Endothelial cell of umbilical vein (primary cell): ENCODE measurements at regions not wholly inside any gene's neighbourhood (a gene's known extent, or its start where the extent isn't known, plus 50 kb on each side); places are given as distances from the start of the nearest gene placed in this dataset.

Experiments
- BruUV-seq: library from RNA; stranded (reverse); fragments of 400-500 nt; replicated peaks from 2 replicates; lab custom pipeline; 2021; lab: Mats Ljungman, UMichigan
- CTCF ChIA-PET: fragments of 300-600, 350-600 bp; sonication (Branson Sonifier 250); formaldehyde crosslinking; loops from one replicate; lab custom pipeline; 2021; ENCODE audit warnings: antibody characterized with exemption, inconsistent platforms; lab: Charles Lee
- POLR2A ChIA-PET: fragments of 300-600, 350-600 bp; sonication (Branson Sonifier 250); formaldehyde crosslinking; loops from one replicate; lab custom pipeline; 2021; ENCODE audit warnings: antibody characterized with exemption, inconsistent platforms; lab: Charles Lee
- DNase-seq: peaks from one replicate; pipeline ENCODE4 v3.0.0-alpha.2; 2011; ENCODE audit warnings: low read depth, low spot score
- FAIRE-seq: peaks from 2 replicates; lab custom pipeline; 2011; peaks lifted over from hg19 to GRCh38; lab: Jason Lieb, UNC
- H2AFZ ChIP-seq: 2 replicates; pipeline ENCODE4 v1.6.0; 2012; ENCODE audit warnings: low read depth, low read length, control low read depth, inconsistent platforms
- H3K27ac ChIP-seq: 2 replicates; pipeline ENCODE4 v1.5.1; 2011; ENCODE audit warnings: low read depth, mild to moderate bottlenecking, control low read depth, low read length, moderate library complexity; ENCODE audit not compliant: insufficient read depth
- H3K27me3 ChIP-seq, 2 experiments: 2 replicates each; pipeline versions ENCODE4 v1.6.0 to v1.6.1; 2011; ENCODE audit warnings: low read length in 2 of 2, mixed read lengths in 1 of 2; ENCODE audit not compliant: control insufficient read depth in 2 of 2, insufficient read depth in 2 of 2
- H3K36me3 ChIP-seq, 2 experiments: 2 replicates in 1 of 2; 3 replicates in 1 of 2; pipeline ENCODE4 v1.5.1; 2011; ENCODE audit warnings: low read length in 2 of 2, mild to moderate bottlenecking in 1 of 2, moderate library complexity in 1 of 2; ENCODE audit not compliant: control insufficient read depth in 2 of 2, insufficient read depth in 2 of 2; ENCODE audit errors: extremely low read depth in 1 of 2
- H3K4me1 ChIP-seq: 3 replicates; pipeline ENCODE4 v1.5.1; 2011; ENCODE audit warnings: mild to moderate bottlenecking, low read length; ENCODE audit not compliant: control insufficient read depth, insufficient read depth; ENCODE audit errors: extremely low read depth
- H3K4me2 ChIP-seq: 2 replicates; pipeline ENCODE4 v1.6.1; 2011; ENCODE audit warnings: low read length, control low read depth, mixed read lengths; ENCODE audit not compliant: insufficient read depth
- H3K4me3 ChIP-seq, 3 experiments: fragments of 200-600 bp in 1 of 3; sonication (generic), shearing (Covaris generic) in 1 of 3; replicated peaks in 1 of 3; 2 replicates each; pipeline ENCODE4 v1.5.1; 2011 to 2016; ENCODE audit warnings: control low read depth in 3 of 3, low read length in 3 of 3, mild to moderate bottlenecking in 2 of 3, inconsistent platforms in 1 of 3, low read depth in 1 of 3, moderate library complexity in 1 of 3; ENCODE audit not compliant: insufficient read depth in 1 of 3
- H3K79me2 ChIP-seq: 2 replicates; pipeline ENCODE4 v1.6.0; 2012; ENCODE audit warnings: low read length, inconsistent platforms; ENCODE audit not compliant: control insufficient read depth, insufficient read depth
- H3K9ac ChIP-seq: replicated peaks from 2 replicates; pipeline ENCODE3; 2011; ENCODE audit warnings: low read length, control low read depth; ENCODE audit not compliant: insufficient read depth; ENCODE audit errors: extremely low read depth
- H3K9me1 ChIP-seq: replicated peaks from 3 replicates; pipeline ENCODE4 v1.6.0; 2011; ENCODE audit warnings: mild to moderate bottlenecking, low read length; ENCODE audit not compliant: control insufficient read depth, insufficient read depth; ENCODE audit errors: extremely low read depth
- H3K9me3 ChIP-seq: replicated peaks from 2 replicates; pipeline ENCODE4 v1.5.1; 2012; ENCODE audit warnings: low read length, inconsistent platforms; ENCODE audit not compliant: control insufficient read depth, insufficient read depth
- H4K20me1 ChIP-seq: replicated peaks from 2 replicates; pipeline ENCODE3; 2011; ENCODE audit warnings: mild to moderate bottlenecking, low read length; ENCODE audit not compliant: control insufficient read depth, insufficient read depth; ENCODE audit errors: extremely low read depth
- CTCF ChIP-seq, 2 donors: IDR thresholded peaks; 1 replicate in 1 of 2; 2 replicates in 1 of 2; pipeline ENCODE4 v1.5.1; 2011; ENCODE audit warnings: low read length in 2 of 2, mild to moderate bottlenecking in 2 of 2, moderate library complexity in 2 of 2, control low read depth in 1 of 2, inconsistent platforms in 1 of 2, low read depth in 1 of 2; ENCODE audit not compliant: insufficient read depth in 1 of 2; ENCODE audit errors: extremely low read depth in 1 of 2
- EZH2 ChIP-seq: IDR thresholded peaks from 2 replicates; pipeline ENCODE4 v1.6.1; 2012; ENCODE audit warnings: borderline replicate concordance, low read depth, mild to moderate bottlenecking, moderate library complexity, low read length, inconsistent platforms; ENCODE audit not compliant: severe bottlenecking
- FOS ChIP-seq: IDR thresholded peaks from 2 replicates; pipeline ENCODE4 v1.6.1; 2011; ENCODE audit warnings: mild to moderate bottlenecking, low read length, moderate library complexity, borderline replicate concordance; ENCODE audit not compliant: insufficient read depth
- JUN ChIP-seq: IDR thresholded peaks from 2 replicates; pipeline ENCODE4 v1.6.1; 2011; ENCODE audit warnings: borderline replicate concordance, low read depth; ENCODE audit not compliant: insufficient read length, insufficient read depth
- MAX ChIP-seq: IDR thresholded peaks from 2 replicates; pipeline ENCODE4 v1.6.1; 2011; ENCODE audit not compliant: insufficient read depth, insufficient read length
- MYC ChIP-seq: IDR thresholded peaks from one replicate; pipeline ENCODE4 v1.6.1; 2011; ENCODE audit warnings: mild to moderate bottlenecking, low read depth, low read length
- POLR2A ChIP-seq: IDR thresholded peaks from 2 replicates; pipeline ENCODE4 v1.6.1; 2012; ENCODE audit warnings: low read depth, mild to moderate bottlenecking, control low read depth, low read length
- POLR2AphosphoS5 ChIP-seq: IDR thresholded peaks from 2 replicates; pipeline ENCODE4 v1.6.1; 2012; ENCODE audit warnings: low read depth, mild to moderate bottlenecking, control low read depth, low read length, moderate library complexity; ENCODE audit not compliant: insufficient read depth
- dilution Hi-C: fragments of 300-500 bp; cut with MboI; formaldehyde crosslinking; loops from one replicate; pipeline ENCODE4 v1.15.0; 2019; ENCODE audit warnings: low sequenced_read_pairs; ENCODE audit not compliant: extremely low pct_ligation_motif_present
- intact Hi-C: fragments of 100-400 bp; cut with micrococcal nuclease; formaldehyde crosslinking; loops from one replicate; pipeline ENCODE4 v1.10.0; 2022

- TF ChIP-seq MYC (no peak), POLR2A (no peak), MAX (no peak), JUN (no peak), EZH2 (no peak), CTCF (IDR thresholded peaks at IDR 0.05; ENCODE audit: extremely low read depth in 1 of 2, insufficient read depth in 1 of 2, low read depth in 1 of 2, low read length in 2 of 2) (no peak), FOS (no peak), POLR2AphosphoS5 (no peak)
- no peak overlapping the region for H3K4me2 ChIP-seq
- no TSS peak for BruUV-seq
- H3K27me3 ChIP-seq: no peaks in the 10 kb centered on the region
- FAIRE-seq (no peak), DNase-seq (no peak)
- H4K20me1 ChIP-seq: no peaks in the 10 kb centered on the region
- no peaks in the 10 kb centered on the region for H3K79me2 ChIP-seq
- POLR2A ChIA-PET: no interaction called here
- no peaks in the 10 kb centered on the region for H3K9me1 ChIP-seq
- no peaks in the 10 kb centered on the region for H3K9me3 ChIP-seq
- dilution Hi-C loops (no loop called here), intact Hi-C loops (no loop called here)
- no peak overlapping the region for H2AFZ ChIP-seq
- CTCF ChIA-PET: interaction anchor here (1.4 kb wide), 1 partner anchor 90 kb away, joined by 5 read pairs; no protein-coding TSS in a partner anchor
- no peak overlapping the region for H3K4me3 ChIP-seq
- no peak overlapping the region for H3K9ac ChIP-seq
- H3K36me3 ChIP-seq: no peaks in the 10 kb centered on the region
- no peak overlapping the region for H3K27ac ChIP-seq
- H3K4me1 ChIP-seq: peaks cover 5% of the 10 kb centered on the region
Measured at GRCh38 chr7:19401461-19401860, 256.2 kb upstream of the FERD3L start.
